Sigmoid colon (tissue), 6 donors: ENCODE measurements at regions not wholly inside any gene's neighbourhood (a gene's known extent, or its start where the extent isn't known, plus 50 kb on each side); places are given as distances from the start of the nearest gene placed in this dataset.

Experiments
- DNase-seq: peaks from one replicate; pipeline ENCODE4 v3.0.0-alpha.2; 2019
- H3K27ac ChIP-seq, 4 donors: fragments of 200-600 bp; sonication (generic); one replicate each; pipeline ENCODE4 v1.5.1; 2016 to 2019; ENCODE audit warnings: mild to moderate bottlenecking in 1 of 4
- H3K27me3 ChIP-seq, 3 donors: fragments of 200-600 bp; sonication (generic); one replicate each; pipeline ENCODE4 v1.5.1; 2019; ENCODE audit warnings: mild to moderate bottlenecking in 1 of 3
- H3K36me3 ChIP-seq, 4 donors: fragments of 200-600 bp; sonication (generic); one replicate each; pipeline ENCODE4 v1.5.1; 2016 to 2019
- H3K4me1 ChIP-seq, 4 donors: fragments of 200-600 bp; sonication (generic); one replicate each; pipeline ENCODE4 v1.5.1; 2017 to 2019
- H3K4me3 ChIP-seq, 4 donors: fragments of 200-600 bp; sonication (generic); one replicate each; pipeline ENCODE4 v1.5.1; 2017 to 2019; ENCODE audit warnings: mild to moderate bottlenecking in 2 of 4, moderate library complexity in 1 of 4
- H3K9me3 ChIP-seq, 4 donors: fragments of 200-600 bp in 3 of 4; sonication (generic) in 3 of 4; one replicate each; pipeline versions ENCODE4 v1.5.1 to v1.6.1; 2013 to 2019
- EP300 ChIP-seq, 4 donors: sonication (generic); formaldehyde crosslinking; IDR thresholded peaks; one replicate each; pipeline ENCODE4 v1.6.1; 2017; ENCODE audit warnings: antibody characterized with exemption in 4 of 4
- POLR2A ChIP-seq, 2 donors: fragments of 450-650 bp; IDR thresholded peaks; one replicate each; pipeline ENCODE4 v1.6.1; 2016; ENCODE audit warnings: antibody characterized with exemption in 2 of 2, mild to moderate bottlenecking in 2 of 2, moderate library complexity in 2 of 2
- POLR2AphosphoS5 ChIP-seq, 4 donors: sonication (generic); formaldehyde crosslinking; IDR thresholded peaks; one replicate each; pipeline ENCODE4 v1.6.1; 2017; ENCODE audit warnings: antibody characterized with exemption in 4 of 4
- WGBS, 2 donors: extraction: QIAGEN DNeasy Blood & Tissue Kit; methylation state at CpG; one replicate each; pipeline ENCODE4 v1.1.7; 2013; 5-methylcytosine and 5-hydroxymethylcytosine counted together
- intact Hi-C: fragments of 100-400 bp; cut with DNase I; formaldehyde crosslinking; loops from one replicate; pipeline ENCODE4 v1.15.1; 2023
- TF ChIP-seq, protein P1 (sequence below), 4 experiments: fragments of 450-650 bp in 3 of 4; fragments of 200-600 bp in 1 of 4; IDR thresholded peaks; one replicate each; pipeline ENCODE4 v1.5.1; 2016 to 2019; ENCODE audit warnings: antibody characterized with exemption in 4 of 4, mild to moderate bottlenecking in 3 of 4, moderate library complexity in 2 of 4
- donor health status: healthy with polysubstance abuse.
- donor health status: healthy.

DNA sequence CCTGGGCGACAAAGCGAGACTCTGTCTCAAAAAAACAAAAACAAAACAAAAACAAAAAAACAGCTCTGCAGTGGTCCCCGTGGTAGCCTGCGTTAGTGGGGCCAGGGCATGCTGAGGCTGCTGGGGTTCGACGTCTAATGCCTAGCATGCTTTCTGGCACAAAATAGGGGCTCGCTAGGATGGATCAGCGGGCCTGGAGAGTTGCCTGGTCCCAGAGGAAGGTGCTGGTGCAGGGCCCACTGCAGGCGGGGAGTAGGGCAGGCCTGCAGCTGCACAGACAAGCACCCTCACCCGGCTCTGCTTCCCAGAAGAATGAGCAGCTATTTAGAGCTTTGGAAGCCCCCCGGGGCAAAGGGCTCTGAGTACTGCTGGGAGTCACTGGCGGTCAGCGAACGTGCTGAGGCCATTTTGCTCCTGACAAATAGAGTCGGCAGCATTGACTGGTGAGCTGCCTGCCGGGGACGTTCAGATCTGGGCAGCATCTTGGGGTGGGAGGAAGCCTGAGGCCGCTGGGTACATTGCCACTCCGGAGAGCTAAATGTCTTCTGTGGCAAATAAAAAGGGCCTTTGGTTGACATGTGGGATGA lies 126.7 kb downstream of the OLFM1 start:
- intact Hi-C loops = no loop called here
- 77 to 81% methylated on average over 19 of the region's 19 CpGs for WGBS, 2 donors
- no peak for TF ChIP-seq EP300 (IDR thresholded peaks at IDR 0.05)
- TF ChIP-seq, protein P1, sequence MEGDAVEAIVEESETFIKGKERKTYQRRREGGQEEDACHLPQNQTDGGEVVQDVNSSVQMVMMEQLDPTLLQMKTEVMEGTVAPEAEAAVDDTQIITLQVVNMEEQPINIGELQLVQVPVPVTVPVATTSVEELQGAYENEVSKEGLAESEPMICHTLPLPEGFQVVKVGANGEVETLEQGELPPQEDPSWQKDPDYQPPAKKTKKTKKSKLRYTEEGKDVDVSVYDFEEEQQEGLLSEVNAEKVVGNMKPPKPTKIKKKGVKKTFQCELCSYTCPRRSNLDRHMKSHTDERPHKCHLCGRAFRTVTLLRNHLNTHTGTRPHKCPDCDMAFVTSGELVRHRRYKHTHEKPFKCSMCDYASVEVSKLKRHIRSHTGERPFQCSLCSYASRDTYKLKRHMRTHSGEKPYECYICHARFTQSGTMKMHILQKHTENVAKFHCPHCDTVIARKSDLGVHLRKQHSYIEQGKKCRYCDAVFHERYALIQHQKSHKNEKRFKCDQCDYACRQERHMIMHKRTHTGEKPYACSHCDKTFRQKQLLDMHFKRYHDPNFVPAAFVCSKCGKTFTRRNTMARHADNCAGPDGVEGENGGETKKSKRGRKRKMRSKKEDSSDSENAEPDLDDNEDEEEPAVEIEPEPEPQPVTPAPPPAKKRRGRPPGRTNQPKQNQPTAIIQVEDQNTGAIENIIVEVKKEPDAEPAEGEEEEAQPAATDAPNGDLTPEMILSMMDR (IDR thresholded peaks at IDR 0.05) = no peak
- Histone ChIP-seq H3K27me3 (peaks cover 4 to 55% (median 17%) of the 10 kb centered on the region in 3 donors), H3K36me3 (no peaks in the 10 kb centered on the region), H3K4me3 (no peak overlapping the region), H3K9me3 (no peaks in the 10 kb centered on the region), H3K4me1 (peaks cover 0 to 23% (median 10%) of the 10 kb centered on the region in 4 donors), H3K27ac (no peak overlapping the region)
- DNase-seq = peak; percentile 42

DNA sequence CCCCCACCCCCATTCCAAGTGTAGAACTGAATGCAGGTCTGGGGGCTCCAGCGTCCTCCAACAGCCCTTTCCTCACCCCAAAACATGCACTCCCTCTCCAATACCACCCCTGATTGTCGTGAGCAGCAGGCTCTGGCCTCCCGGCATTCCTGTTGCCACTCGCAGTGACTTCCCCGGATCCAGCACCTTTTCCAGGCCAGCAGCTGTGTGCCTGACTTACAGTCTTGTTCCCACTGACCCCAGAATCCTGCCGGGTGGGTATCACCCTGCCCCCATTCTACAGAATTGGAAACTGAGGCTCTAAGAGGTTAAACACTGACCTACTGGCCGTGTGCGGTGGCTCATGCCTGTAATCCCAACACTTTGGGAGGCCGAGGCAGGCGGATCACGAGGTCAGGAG lies 127.2 kb downstream of the OLFM1 start:
- DNase-seq = peak; percentile 40
- intact Hi-C loops = no loop called here
- Histone ChIP-seq H3K27me3 (peaks cover 5 to 59% (median 20%) of the 10 kb centered on the region in 3 donors), H3K27ac (no peak overlapping the region), H3K4me1 (peaks cover 0 to 23% (median 10%) of the 10 kb centered on the region in 4 donors), H3K36me3 (no peaks in the 10 kb centered on the region), H3K9me3 (no peaks in the 10 kb centered on the region), H3K4me3 (no peak overlapping the region)
- TF ChIP-seq EP300 (IDR thresholded peaks at IDR 0.05) = no peak
- TF ChIP-seq, protein P1 (IDR thresholded peaks at IDR 0.05) = no peak
- no peak for TF ChIP-seq POLR2AphosphoS5 (IDR thresholded peaks at IDR 0.05)
- no peak for TF ChIP-seq POLR2A (IDR thresholded peaks at IDR 0.05)
- 75 to 89% methylated on average over 11 of the region's 11 CpGs for WGBS, 2 donors

DNA sequence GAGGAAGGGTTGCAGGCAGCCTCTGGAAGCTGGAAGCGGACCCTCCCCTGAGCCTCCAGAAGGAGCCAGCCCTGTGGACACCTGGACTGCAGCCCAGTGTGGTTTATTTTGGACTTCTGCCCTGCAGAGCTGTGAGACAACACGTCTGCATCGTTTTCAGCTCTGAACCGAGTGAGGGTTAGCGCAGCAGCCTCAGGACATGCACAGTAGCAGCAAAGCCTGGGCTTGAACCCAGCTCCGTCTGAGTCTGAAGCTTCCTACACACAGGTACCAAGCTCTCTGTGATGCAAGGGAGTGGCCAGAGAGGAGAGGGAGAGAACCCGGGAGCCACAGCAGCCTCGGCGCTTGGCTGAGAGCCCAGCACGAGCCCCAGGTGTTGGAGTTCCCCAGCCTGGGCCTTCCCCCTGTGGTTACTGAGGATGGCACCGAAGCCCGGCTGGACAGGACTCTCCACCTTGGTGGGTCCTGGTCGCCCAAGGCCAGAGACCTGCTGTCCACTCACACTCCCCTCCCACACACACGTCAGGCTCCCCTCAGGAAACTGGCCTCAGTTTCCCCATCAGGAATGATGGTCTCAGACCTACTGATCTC lies 128.2 kb downstream of the OLFM1 start:
- TF ChIP-seq POLR2AphosphoS5 (IDR thresholded peaks at IDR 0.05) = no peak
- TF ChIP-seq, protein P1 (IDR thresholded peaks at IDR 0.05) = no peak
- TF ChIP-seq EP300 (IDR thresholded peaks at IDR 0.05) = no peak
- no peak for TF ChIP-seq POLR2A (IDR thresholded peaks at IDR 0.05)
- intact Hi-C loops = no loop called here
- DNase-seq = peak; percentile 57
- Histone ChIP-seq H3K27ac (no peak overlapping the region), H3K36me3 (no peaks in the 10 kb centered on the region), H3K27me3 (peaks cover 11 to 69% (median 29%) of the 10 kb centered on the region in 3 donors), H3K4me3 (no peak overlapping the region), H3K4me1 (peaks cover 0 to 23% (median 10%) of the 10 kb centered on the region in 4 donors), H3K9me3 (no peaks in the 10 kb centered on the region)
- WGBS, 2 donors = 33 to 55% methylated on average over 14 of the region's 14 CpGs

DNA sequence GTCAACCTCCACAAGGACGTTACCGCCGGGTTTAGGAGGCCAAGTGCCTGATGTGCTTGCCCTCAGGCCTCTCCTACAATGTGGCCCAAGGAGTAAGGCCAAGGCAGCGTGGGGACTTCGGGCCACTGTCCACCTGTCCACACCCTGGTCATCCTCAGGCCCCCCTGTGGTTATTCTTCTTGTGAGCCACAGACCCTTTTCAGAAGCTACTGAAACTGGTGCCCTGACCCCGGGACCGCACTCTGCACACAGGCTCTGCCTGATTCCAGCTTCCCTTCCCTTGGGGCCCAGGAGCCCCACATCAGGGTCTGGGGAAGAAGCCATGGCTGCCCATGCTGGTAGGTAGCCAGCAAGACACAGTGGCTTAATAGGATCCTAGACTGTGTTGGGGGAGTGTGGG lies 128.8 kb downstream of the OLFM1 start:
- peaks cover 12 to 75% (median 32%) of the 10 kb centered on the region in 3 donors for H3K27me3 ChIP-seq
- peak; percentile 44 for DNase-seq
- WGBS, 2 donors = 77 to 84% methylated on average over 7 of the region's 7 CpGs
- peaks cover 0 to 23% (median 10%) of the 10 kb centered on the region in 4 donors for H3K4me1 ChIP-seq
- no peaks in the 10 kb centered on the region for H3K36me3 ChIP-seq
- no peak overlapping the region for H3K27ac ChIP-seq
- intact Hi-C loops = no loop called here
- no peaks in the 10 kb centered on the region for H3K9me3 ChIP-seq
- H3K4me3 ChIP-seq = no peak overlapping the region
- TF ChIP-seq EP300 (IDR thresholded peaks at IDR 0.05) (no peak), POLR2AphosphoS5 (IDR thresholded peaks at IDR 0.05) (no peak), POLR2A (IDR thresholded peaks at IDR 0.05) (no peak)
- TF ChIP-seq, protein P1 (IDR thresholded peaks at IDR 0.05) = no peak
